HL-60 (cell line): ENCODE measurements at regions not wholly inside any gene's neighbourhood (a gene's known extent, or its start where the extent isn't known, plus 50 kb on each side); places are given as distances from the start of the nearest gene placed in this dataset.

Experiments used
- DNase-seq, 2 experiments: peaks; one replicate each; pipeline ENCODE4 v3.0.0-alpha.2; 2010 to 2020; ENCODE audit warnings: low read depth in 1 of 2, low spot score in 1 of 2
- H3K27ac ChIP-seq: fragments of 250-450 bp; sonication (Bioruptor Pico); replicated peaks from 2 replicates; pipeline ENCODE4 v1.5.1; 2020; ENCODE audit warnings: mild to moderate bottlenecking, moderate library complexity
- H3K27me3 ChIP-seq: fragments of 250-450 bp; sonication (Bioruptor Pico); 2 replicates; pipeline ENCODE4 v1.5.1; 2021; ENCODE audit warnings: mild to moderate bottlenecking, moderate library complexity; ENCODE audit not compliant: insufficient read depth, poor library complexity, severe bottlenecking
- H3K4me3 ChIP-seq: replicated peaks from 2 replicates; pipeline ENCODE4 v1.5.1; 2011; ENCODE audit warnings: mild to moderate bottlenecking, control low read depth, low read length; ENCODE audit not compliant: insufficient read depth
- CTCF ChIP-seq: IDR thresholded peaks from one replicate; pipeline ENCODE4 v1.5.1; 2011; ENCODE audit warnings: low read length, control low read depth, inconsistent platforms; ENCODE audit not compliant: insufficient read depth
- GABPA ChIP-seq: IDR thresholded peaks from 2 replicates; pipeline ENCODE4 v1.6.1; 2012; ENCODE audit warnings: low read depth
- POLR2AphosphoS5 ChIP-seq: IDR thresholded peaks from 2 replicates; pipeline ENCODE4 v1.6.1; 2012; ENCODE audit warnings: low read depth
- REST ChIP-seq: IDR thresholded peaks from 2 replicates; pipeline ENCODE4 v1.6.1; 2012; ENCODE audit warnings: low read depth; ENCODE audit not compliant: insufficient replicate concordance
- SPI1 ChIP-seq: IDR thresholded peaks from 2 replicates; pipeline ENCODE4 v1.6.1; 2012; ENCODE audit warnings: low read depth, mild to moderate bottlenecking, borderline replicate concordance

- Histone ChIP-seq H3K27ac (no peak overlapping the region), H3K4me3 (no peak overlapping the region), H3K27me3 (no peaks in the 10 kb centered on the region)
- TF ChIP-seq SPI1 = no peak
- no peak for TF ChIP-seq CTCF
- TF ChIP-seq REST = no peak
- no peak for TF ChIP-seq GABPA
- no peak for TF ChIP-seq POLR2AphosphoS5
- DNase-seq = no peak
These were observed 539.2 kb downstream of the ETS1 start for GRCh38 chr11:128048121-128048520.

GRCh38 chr11:128047026-128047425 lies 540.3 kb downstream of the ETS1 start:
- TF ChIP-seq REST (no peak), SPI1 (no peak), POLR2AphosphoS5 (no peak), CTCF (no peak)
- DNase-seq = no peak
- H3K4me3 ChIP-seq = no peak overlapping the region
- H3K27ac ChIP-seq = no peak overlapping the region
- H3K27me3 ChIP-seq = no peaks in the 10 kb centered on the region

- Histone ChIP-seq H3K27ac (no peak overlapping the region), H3K4me3 (no peak overlapping the region), H3K27me3 (no peaks in the 10 kb centered on the region)
- no peak for DNase-seq
- no peak for TF ChIP-seq SPI1
- TF ChIP-seq CTCF = no peak
- no peak for TF ChIP-seq POLR2AphosphoS5
- no peak for TF ChIP-seq REST
- no peak for TF ChIP-seq GABPA
These were observed 541.1 kb downstream of the ETS1 start for GRCh38 chr11:128046213-128046612.
